ENCODE measurements at regions not wholly inside any gene's neighbourhood (a gene's known extent, or its start where the extent isn't known, plus 50 kb on each side); places are given as distances from the start of the nearest gene placed in this dataset.

DNA sequence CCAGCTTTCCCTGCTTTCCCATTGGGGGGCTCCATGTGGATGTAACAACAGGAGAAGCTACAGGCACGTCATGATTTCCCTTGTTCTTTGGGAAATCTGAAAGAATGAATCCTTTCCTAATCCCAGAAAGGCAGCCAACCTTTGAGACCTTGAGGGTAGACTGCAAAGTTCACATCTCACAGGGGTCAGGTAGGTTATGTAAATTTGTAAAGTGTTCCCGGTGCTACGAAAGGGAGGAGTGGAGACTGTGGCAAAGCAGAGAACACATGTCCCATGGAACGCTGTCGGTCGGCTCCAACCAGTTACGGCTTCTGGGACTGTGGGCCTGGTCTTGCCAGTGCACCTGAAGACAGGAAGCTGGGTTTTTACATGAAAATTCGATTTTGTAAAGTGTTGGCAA is 85.1 kb downstream of the RSPH3 start:
- Histone ChIP-seq H3K9ac (ENCODE audit: low read depth, low read length) (no peak overlapping the region), H3K4ac (ENCODE audit: low read depth, low read length) (no peak overlapping the region), H3K56ac (ENCODE audit: extremely low read depth, insufficient read depth, low read length) (no peak overlapping the region), H2BK20ac (ENCODE audit: low read depth, low read length) (no peak overlapping the region), H2BK15ac (ENCODE audit: low read depth, low read length) (no peak overlapping the region), H4K8ac (ENCODE audit: low read depth in 2 of 2, low read length in 2 of 2) (no peak overlapping the region), H3K14ac (replicated peaks; ENCODE audit: low read depth, low read length) (no peak overlapping the region), H2AFZ (replicated peaks; ENCODE audit: low read length, poor library complexity) (no peak overlapping the region), H2BK5ac (ENCODE audit: low read depth, low read length, poor library complexity, severe bottlenecking) (no peak overlapping the region), H3K4me1 (ENCODE audit: control insufficient read depth, insufficient read depth, low read length) (peaks cover 2% of the 10 kb centered on the region; the same call in 1 of the 2 replicates), H4K20me1 (ENCODE audit: insufficient read depth, low read length) (no peaks in the 10 kb centered on the region), H3K9me1 (ENCODE audit: insufficient read depth, low read length) (no peaks in the 10 kb centered on the region; the same call in 1 of the 2 replicates), H2AK9ac (replicated peaks; ENCODE audit: low read depth, low read length, poor library complexity) (peak overlapping the region; percentile 72), H3K79me1 (ENCODE audit: low read depth in 1 of 2, low read length in 2 of 2) (no peaks in the 10 kb centered on the region), H3K9me3 (ENCODE audit: control insufficient read depth, insufficient read depth, low read length) (no peaks in the 10 kb centered on the region), H3K27me3 (ENCODE audit: control insufficient read depth, insufficient read depth, low read length) (no peaks in the 10 kb centered on the region; the same call in 1 of the 2 replicates), H3K23ac (ENCODE audit: low read depth, low read length) (no peak overlapping the region; the same call in 1 of the 2 replicates), H2AK5ac (ENCODE audit: low read depth, low read length) (no peak overlapping the region), H3K36me3 (ENCODE audit: control insufficient read depth, insufficient read depth, low read length) (no peaks in the 10 kb centered on the region), H3K27ac (ENCODE audit: insufficient read depth, low read length) (no peak overlapping the region), H3K18ac (ENCODE audit: low read depth, low read length) (no peak overlapping the region), H4K5ac (ENCODE audit: low read depth, low read length) (no peak overlapping the region), H2BK120ac (ENCODE audit: low read depth, low read length) (no peak overlapping the region), H3K4me2 (ENCODE audit: low read depth, low read length) (no peak overlapping the region), H3K4me3 (ENCODE audit: insufficient read depth, low read depth, low read length) (no peak overlapping the region), H4K91ac (ENCODE audit: insufficient read depth, low read depth, low read length) (no peak overlapping the region)
- ATAC-seq (ENCODE audit: low read depth) (no peak), DNase-seq (no peak)
- TF ChIP-seq MXI1 (IDR thresholded peaks at IDR 0.05; ENCODE audit: borderline replicate concordance, low read depth, low read length) = no peak
- no peak for TF ChIP-seq NFE2L2 (IDR thresholded peaks at IDR 0.05; ENCODE audit: low read depth, low read length)
- no peak for TF ChIP-seq ELK1 (IDR thresholded peaks at IDR 0.05; ENCODE audit: borderline replicate concordance, low read depth, low read length)
- no peak for TF ChIP-seq MAZ (IDR thresholded peaks at IDR 0.05; ENCODE audit: borderline replicate concordance, low read depth, low read length)
- TF ChIP-seq, protein P1, sequence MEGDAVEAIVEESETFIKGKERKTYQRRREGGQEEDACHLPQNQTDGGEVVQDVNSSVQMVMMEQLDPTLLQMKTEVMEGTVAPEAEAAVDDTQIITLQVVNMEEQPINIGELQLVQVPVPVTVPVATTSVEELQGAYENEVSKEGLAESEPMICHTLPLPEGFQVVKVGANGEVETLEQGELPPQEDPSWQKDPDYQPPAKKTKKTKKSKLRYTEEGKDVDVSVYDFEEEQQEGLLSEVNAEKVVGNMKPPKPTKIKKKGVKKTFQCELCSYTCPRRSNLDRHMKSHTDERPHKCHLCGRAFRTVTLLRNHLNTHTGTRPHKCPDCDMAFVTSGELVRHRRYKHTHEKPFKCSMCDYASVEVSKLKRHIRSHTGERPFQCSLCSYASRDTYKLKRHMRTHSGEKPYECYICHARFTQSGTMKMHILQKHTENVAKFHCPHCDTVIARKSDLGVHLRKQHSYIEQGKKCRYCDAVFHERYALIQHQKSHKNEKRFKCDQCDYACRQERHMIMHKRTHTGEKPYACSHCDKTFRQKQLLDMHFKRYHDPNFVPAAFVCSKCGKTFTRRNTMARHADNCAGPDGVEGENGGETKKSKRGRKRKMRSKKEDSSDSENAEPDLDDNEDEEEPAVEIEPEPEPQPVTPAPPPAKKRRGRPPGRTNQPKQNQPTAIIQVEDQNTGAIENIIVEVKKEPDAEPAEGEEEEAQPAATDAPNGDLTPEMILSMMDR (conservative IDR thresholded peaks at IDR 0.05; ENCODE audit: low read depth, low read length) = no peak
- no peak for TF ChIP-seq RCOR1 (IDR thresholded peaks at IDR 0.05; ENCODE audit: insufficient replicate concordance, low read length)
- TF ChIP-seq MAFK (IDR thresholded peaks at IDR 0.05; ENCODE audit: low read depth, low read length) = no peak
- no peak for TF ChIP-seq POLR2A (IDR thresholded peaks at IDR 0.05; ENCODE audit: low read depth, low read length)
- POLR2A ChIA-PET (ENCODE audit: unreplicated experiment) = no interaction called here
- WGBS, 2 experiments (ENCODE audit: extremely low coverage in 2 of 2, insufficient read length in 1 of 2) = 96% methylated on average over 5 of the region's 8 CpGs; no CpG with 5 or more reads in 1 of the 2 experiments
- dilution Hi-C loops (cut with HindIII; ENCODE audit: low sequenced_read_pairs, unreplicated experiment) (no loop called here), in situ Hi-C loops (cut with MboI; ENCODE audit: low sequenced_read_pairs) (no loop called here), intact Hi-C loops (cut with micrococcal nuclease) (no loop called here)
- BruUV-seq (replicated peaks) = no TSS peak
- CTCF ChIA-PET = no interaction called here
